ENCODE measurements at regions not wholly inside any gene's neighbourhood (a gene's known extent, or its start where the extent isn't known, plus 50 kb on each side); places are given as distances from the start of the nearest gene placed in this dataset.

DNA sequence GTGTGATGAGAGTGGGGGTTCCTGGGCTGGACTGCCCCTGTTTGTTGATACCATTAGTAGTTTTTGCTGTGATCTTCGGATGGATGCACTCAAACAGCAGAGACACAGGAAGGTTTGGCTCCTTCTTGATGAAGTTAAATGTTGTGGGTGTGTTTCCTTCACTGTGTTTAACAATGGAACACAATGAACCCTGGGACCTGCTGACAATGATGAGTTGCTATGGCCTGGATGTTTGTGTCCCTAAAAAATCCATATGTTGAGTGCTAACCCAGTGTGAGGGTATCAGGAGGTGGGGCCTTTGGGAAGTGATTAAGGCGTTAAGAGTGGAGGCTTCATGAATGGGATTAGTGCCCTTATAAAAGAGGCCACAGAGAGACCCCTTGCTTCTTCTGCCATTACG, 237.4 kb upstream of the HS6ST1 start:
- peaks cover 0 to 5% of the 10 kb centered on the region in 2 donors for H3K4me1 ChIP-seq (ENCODE audit: control insufficient read depth in 2 of 2, insufficient read depth in 2 of 2, low read length in 2 of 2)
- 99% methylated on average over 3 of the region's 3 CpGs for WGBS
- H3K36me3 ChIP-seq (ENCODE audit: control insufficient read depth in 2 of 2, insufficient read depth in 2 of 2, low read length in 1 of 2) = no peaks in the 10 kb centered on the region
- no peak for DNase-seq (ENCODE audit: low read depth in 6 of 9, low spot score in 9 of 9)
- H3K9me3 ChIP-seq (ENCODE audit: control insufficient read depth in 2 of 2, insufficient read depth in 1 of 2, low read length in 1 of 2) = peaks cover 0 to 7% of the 10 kb centered on the region in 2 donors
- H3K4me3 ChIP-seq (ENCODE audit: low read length in 2 of 2) = no peak overlapping the region
- no peaks in the 10 kb centered on the region for H3K27me3 ChIP-seq (ENCODE audit: control insufficient read depth in 2 of 2, insufficient read depth in 1 of 2, low read length in 1 of 2)
- H3K27ac ChIP-seq (ENCODE audit: low read depth in 1 of 2, low read length in 1 of 2) = no peak overlapping the region

DNA sequence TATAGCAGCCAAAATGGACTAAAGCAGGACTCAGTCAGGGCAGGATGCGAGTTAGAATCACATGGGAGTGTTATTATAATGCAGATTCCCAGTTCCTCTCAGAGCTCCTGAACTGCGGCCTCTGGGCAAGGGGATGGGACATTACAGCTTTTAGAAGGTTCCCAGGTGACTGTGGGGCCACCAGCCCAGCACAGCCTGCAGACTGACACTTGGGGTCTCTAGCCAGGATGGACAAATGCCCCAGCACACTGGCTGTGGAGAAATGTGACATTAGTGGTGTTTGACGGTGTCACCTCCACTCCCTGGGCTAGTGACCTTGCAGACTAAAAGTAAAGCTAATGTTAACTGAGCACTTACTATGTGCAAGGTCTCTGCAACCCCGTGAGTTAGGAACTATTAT, 238.0 kb upstream of the HS6ST1 start:
- H3K9me3 ChIP-seq (ENCODE audit: control insufficient read depth in 2 of 2, insufficient read depth in 1 of 2, low read length in 1 of 2) = peaks cover 0 to 7% of the 10 kb centered on the region in 2 donors
- peaks cover 0 to 5% of the 10 kb centered on the region in 2 donors for H3K4me1 ChIP-seq (ENCODE audit: control insufficient read depth in 2 of 2, insufficient read depth in 2 of 2, low read length in 2 of 2)
- DNase-seq (ENCODE audit: low read depth in 6 of 9, low spot score in 9 of 9) = no peak
- no peak overlapping the region for H3K4me3 ChIP-seq (ENCODE audit: low read length in 2 of 2)
- H3K27ac ChIP-seq (ENCODE audit: low read depth in 1 of 2, low read length in 1 of 2) = no peak overlapping the region
- H3K27me3 ChIP-seq (ENCODE audit: control insufficient read depth in 2 of 2, insufficient read depth in 1 of 2, low read length in 1 of 2) = no peaks in the 10 kb centered on the region
- H3K36me3 ChIP-seq (ENCODE audit: control insufficient read depth in 2 of 2, insufficient read depth in 2 of 2, low read length in 1 of 2) = no peaks in the 10 kb centered on the region
- 98% methylated on average over 4 of the region's 4 CpGs for WGBS

DNA sequence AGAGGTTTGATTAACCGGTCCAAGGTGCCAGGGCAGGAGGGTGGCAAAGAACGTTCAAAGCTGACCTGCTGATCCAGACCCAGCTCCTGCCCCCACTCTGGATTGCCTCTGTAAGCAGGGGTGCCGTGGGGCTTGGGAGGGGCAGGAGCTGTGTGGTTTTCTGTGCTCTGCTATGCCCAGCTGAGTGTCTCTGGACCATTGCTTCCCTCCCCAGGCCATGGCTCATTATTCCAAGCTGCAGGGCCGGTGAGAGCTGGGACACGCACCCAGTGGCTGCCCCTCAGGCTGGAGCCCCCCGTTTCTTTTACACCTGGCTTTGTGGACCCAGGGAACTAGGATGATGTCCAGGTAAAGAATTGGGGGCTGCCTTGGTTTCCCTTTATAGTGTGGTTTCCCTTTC, 238.4 kb upstream of the HS6ST1 start:
- Histone ChIP-seq H3K4me1 (ENCODE audit: control insufficient read depth in 2 of 2, insufficient read depth in 2 of 2, low read length in 2 of 2) (peaks cover 0 to 5% of the 10 kb centered on the region in 2 donors), H3K9me3 (ENCODE audit: control insufficient read depth in 2 of 2, insufficient read depth in 1 of 2, low read length in 1 of 2) (peaks cover 0 to 7% of the 10 kb centered on the region in 2 donors), H3K27ac (ENCODE audit: low read depth in 1 of 2, low read length in 1 of 2) (no peak overlapping the region), H3K4me3 (ENCODE audit: low read length in 2 of 2) (no peak overlapping the region), H3K27me3 (ENCODE audit: control insufficient read depth in 2 of 2, insufficient read depth in 1 of 2, low read length in 1 of 2) (no peaks in the 10 kb centered on the region), H3K36me3 (ENCODE audit: control insufficient read depth in 2 of 2, insufficient read depth in 2 of 2, low read length in 1 of 2) (no peaks in the 10 kb centered on the region)
- no peak for DNase-seq (ENCODE audit: low read depth in 6 of 9, low spot score in 9 of 9)
- WGBS = 98% methylated on average over 6 of the region's 6 CpGs

DNA sequence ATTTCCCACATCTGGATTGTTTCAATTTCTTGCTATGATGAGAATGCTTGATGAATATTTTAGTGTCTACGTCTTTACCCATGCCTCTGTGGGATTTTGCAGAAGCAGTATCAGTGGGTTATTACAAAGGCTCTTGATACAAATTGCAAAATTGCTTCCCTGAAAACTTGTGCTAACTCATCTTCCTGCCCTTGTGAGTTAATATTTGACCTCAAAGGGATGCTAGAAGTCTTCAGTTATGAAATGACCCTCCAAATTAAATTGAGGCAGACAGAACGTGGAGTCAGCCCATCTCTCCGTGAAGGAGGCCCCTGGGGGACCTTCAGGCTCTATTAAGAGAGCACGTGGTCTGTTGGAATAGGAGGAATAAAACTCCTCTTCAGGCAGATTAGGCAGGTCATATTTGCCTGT, 239.2 kb upstream of the HS6ST1 start:
- H3K27ac ChIP-seq (ENCODE audit: low read depth in 1 of 2, low read length in 1 of 2) = no peak overlapping the region
- 94% methylated on average over 4 of the region's 4 CpGs for WGBS

DNA sequence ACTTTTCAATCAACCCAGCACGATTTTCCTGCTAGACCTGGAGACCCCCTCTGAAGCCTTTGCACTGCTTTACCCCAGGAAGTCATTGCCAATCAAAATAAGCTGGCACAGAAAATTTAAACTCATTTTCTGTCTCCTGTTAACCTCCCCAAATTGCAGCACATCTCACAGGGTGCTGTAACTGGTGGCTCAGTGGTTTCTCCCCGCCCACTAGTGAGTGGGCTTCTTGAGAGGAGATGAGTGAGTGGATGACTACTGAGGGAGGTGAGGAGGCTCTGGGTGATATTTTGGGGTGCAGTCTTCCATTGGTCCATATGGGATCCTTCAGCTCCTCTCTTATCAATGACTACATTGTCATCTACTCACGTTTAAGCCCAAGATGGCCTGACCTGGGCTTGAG, 239.8 kb upstream of the HS6ST1 start:
- 97% methylated on average over 3 of the region's 3 CpGs for WGBS
- H3K4me1 ChIP-seq (ENCODE audit: control insufficient read depth in 2 of 2, insufficient read depth in 2 of 2, low read length in 2 of 2) = peaks cover 0 to 4% of the 10 kb centered on the region in 2 donors
- peaks cover 0 to 7% of the 10 kb centered on the region in 2 donors for H3K9me3 ChIP-seq (ENCODE audit: control insufficient read depth in 2 of 2, insufficient read depth in 1 of 2, low read length in 1 of 2)
- no peaks in the 10 kb centered on the region for H3K36me3 ChIP-seq (ENCODE audit: control insufficient read depth in 2 of 2, insufficient read depth in 2 of 2, low read length in 1 of 2)
- H3K27ac ChIP-seq (ENCODE audit: low read depth in 1 of 2, low read length in 1 of 2) = no peak overlapping the region
- no peak overlapping the region for H3K4me3 ChIP-seq (ENCODE audit: low read length in 2 of 2)
- H3K27me3 ChIP-seq (ENCODE audit: control insufficient read depth in 2 of 2, insufficient read depth in 1 of 2, low read length in 1 of 2) = no peaks in the 10 kb centered on the region
- no peak for DNase-seq (ENCODE audit: low read depth in 6 of 9, low spot score in 9 of 9)

More for the DNA sequence above, 239.2 kb upstream of the HS6ST1 start:
- DNase-seq (ENCODE audit: low read depth in 6 of 9, low spot score in 9 of 9) = no peak
- Histone ChIP-seq H3K36me3 (ENCODE audit: control insufficient read depth in 2 of 2, insufficient read depth in 2 of 2, low read length in 1 of 2) (no peaks in the 10 kb centered on the region), H3K27me3 (ENCODE audit: control insufficient read depth in 2 of 2, insufficient read depth in 1 of 2, low read length in 1 of 2) (no peaks in the 10 kb centered on the region), H3K9me3 (ENCODE audit: control insufficient read depth in 2 of 2, insufficient read depth in 1 of 2, low read length in 1 of 2) (peaks cover 0 to 7% of the 10 kb centered on the region in 2 donors), H3K4me1 (ENCODE audit: control insufficient read depth in 2 of 2, insufficient read depth in 2 of 2, low read length in 2 of 2) (peaks cover 0 to 2% of the 10 kb centered on the region in 2 donors), H3K4me3 (ENCODE audit: low read length in 2 of 2) (no peak overlapping the region)

DNA sequence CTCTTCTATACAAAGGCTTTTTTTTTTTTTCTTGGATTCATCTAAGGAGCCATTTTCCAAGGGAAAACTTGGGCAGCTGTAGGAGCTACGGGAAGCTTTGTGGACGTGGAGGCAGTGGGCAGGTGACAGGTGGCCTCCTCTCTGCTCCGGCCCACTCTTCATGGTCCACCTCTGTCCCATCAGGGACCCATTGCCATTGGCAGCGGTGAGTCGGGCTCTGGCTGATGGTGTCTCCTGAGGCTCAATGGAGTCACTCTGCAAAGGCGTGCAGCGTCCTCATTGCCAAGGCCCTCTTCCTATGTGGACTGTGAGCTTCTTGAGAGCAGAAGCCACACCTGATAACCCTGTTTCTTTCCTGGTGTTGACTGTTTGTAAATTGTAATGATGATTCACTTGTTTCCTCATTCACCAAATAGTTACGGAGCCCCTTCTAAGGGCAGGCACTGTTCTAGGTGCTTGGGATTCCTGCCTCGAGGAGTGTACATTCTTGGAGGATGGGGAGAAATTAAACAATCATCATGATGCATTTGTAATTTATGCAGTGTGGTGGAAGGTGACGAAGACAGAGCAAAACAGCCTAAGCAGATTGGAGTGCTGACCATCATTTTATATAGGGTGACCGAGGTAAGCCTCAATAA, 240.3 kb upstream of the HS6ST1 start:
- no peaks in the 10 kb centered on the region for H3K27me3 ChIP-seq (ENCODE audit: control insufficient read depth in 2 of 2, insufficient read depth in 1 of 2, low read length in 1 of 2)
- H3K9me3 ChIP-seq (ENCODE audit: control insufficient read depth in 2 of 2, insufficient read depth in 1 of 2, low read length in 1 of 2) = peaks cover 0 to 5% of the 10 kb centered on the region in 2 donors
- no peaks in the 10 kb centered on the region for H3K36me3 ChIP-seq (ENCODE audit: control insufficient read depth in 2 of 2, insufficient read depth in 2 of 2, low read length in 1 of 2)
- H3K4me3 ChIP-seq (ENCODE audit: low read length in 2 of 2) = no peak overlapping the region
- no peak for DNase-seq (ENCODE audit: low read depth in 6 of 9, low spot score in 9 of 9)
- WGBS = 98% methylated on average over 11 of the region's 11 CpGs
- no peak overlapping the region for H3K27ac ChIP-seq (ENCODE audit: low read depth in 1 of 2, low read length in 1 of 2)
- peaks cover 0 to 4% of the 10 kb centered on the region in 2 donors for H3K4me1 ChIP-seq (ENCODE audit: control insufficient read depth in 2 of 2, insufficient read depth in 2 of 2, low read length in 2 of 2)

DNA sequence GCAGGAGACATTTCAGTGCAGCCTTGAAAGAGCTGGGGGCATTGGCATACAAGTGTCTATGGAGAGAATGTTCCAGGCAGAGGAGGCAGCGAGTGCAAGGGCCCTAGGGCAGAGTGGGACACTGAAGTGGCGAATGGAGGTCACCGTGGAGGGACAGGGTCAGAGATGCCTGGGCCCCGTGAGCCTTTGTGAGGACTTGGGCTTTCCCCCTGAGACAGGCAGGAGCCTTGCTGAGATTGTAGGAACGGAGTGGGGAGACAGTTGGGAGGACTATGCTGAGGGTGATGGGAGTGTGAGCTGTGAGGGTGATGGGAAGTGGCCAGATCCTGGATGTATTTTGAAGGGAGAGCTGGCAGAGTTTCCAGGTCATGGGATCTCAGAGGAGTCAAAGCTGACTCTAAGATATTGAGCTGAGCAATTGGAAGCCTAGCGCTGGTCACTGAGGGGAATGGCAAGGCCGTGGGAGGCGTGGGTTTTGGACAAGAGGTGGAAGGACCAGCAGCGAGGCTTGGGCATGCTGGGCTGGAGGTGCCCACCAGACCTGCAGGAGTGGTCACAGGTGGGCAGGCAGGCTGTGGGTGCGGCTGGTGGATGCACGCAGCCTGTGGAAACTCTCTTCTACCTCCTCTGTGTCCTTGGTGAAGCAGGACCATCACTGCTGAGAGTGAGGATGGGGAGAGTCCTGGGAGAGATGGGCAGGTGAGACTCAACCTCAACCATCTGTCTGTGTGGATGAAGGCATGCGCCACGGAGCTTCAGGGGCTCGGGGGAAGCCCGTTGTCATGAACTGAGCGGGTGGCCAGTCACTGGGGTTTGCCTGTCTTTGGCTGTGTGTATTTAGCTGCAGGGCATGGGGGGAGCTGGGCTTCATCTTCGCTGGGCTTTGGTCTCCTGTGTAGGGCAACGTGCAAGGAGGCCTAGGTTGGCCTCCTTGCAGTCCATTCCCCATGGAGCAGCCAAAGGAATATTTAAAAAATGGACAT, 241.2 kb upstream of the HS6ST1 start:
- no peaks in the 10 kb centered on the region for H3K9me3 ChIP-seq (ENCODE audit: control insufficient read depth in 2 of 2, insufficient read depth in 1 of 2, low read length in 1 of 2)
- no peak overlapping the region for H3K4me3 ChIP-seq (ENCODE audit: low read length in 2 of 2)
- no peaks in the 10 kb centered on the region for H3K27me3 ChIP-seq (ENCODE audit: control insufficient read depth in 2 of 2, insufficient read depth in 1 of 2, low read length in 1 of 2)
- peaks cover 0 to 4% of the 10 kb centered on the region in 2 donors for H3K4me1 ChIP-seq (ENCODE audit: control insufficient read depth in 2 of 2, insufficient read depth in 2 of 2, low read length in 2 of 2)
- DNase-seq (ENCODE audit: low read depth in 6 of 9, low spot score in 9 of 9) = no peak
- no peak overlapping the region for H3K27ac ChIP-seq (ENCODE audit: low read depth in 1 of 2, low read length in 1 of 2)
- 97% methylated on average over 18 of the region's 18 CpGs for WGBS
- no peaks in the 10 kb centered on the region for H3K36me3 ChIP-seq (ENCODE audit: control insufficient read depth in 2 of 2, insufficient read depth in 2 of 2, low read length in 1 of 2)

DNA sequence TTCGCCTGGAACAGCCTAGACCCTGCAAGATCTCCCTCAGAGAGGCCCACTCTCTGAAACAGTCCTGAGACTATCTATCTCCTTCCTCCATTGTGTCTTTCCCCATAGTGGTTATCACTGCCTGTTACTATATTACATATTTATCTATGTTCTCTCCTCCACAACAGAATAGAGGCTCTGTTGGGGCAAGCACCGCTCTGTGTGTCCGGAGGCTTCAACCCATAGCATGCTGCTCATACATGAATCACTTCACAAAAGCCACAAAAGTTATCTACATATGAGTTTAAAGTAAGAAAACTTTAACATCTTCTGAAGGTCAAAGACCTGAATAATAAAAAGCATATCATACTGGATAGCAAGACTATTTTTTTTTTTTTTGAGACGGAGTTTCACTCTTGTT, 242.1 kb upstream of the HS6ST1 start:
- no peak for DNase-seq (ENCODE audit: low read depth in 6 of 9, low spot score in 9 of 9)
- Histone ChIP-seq H3K4me3 (ENCODE audit: low read length in 2 of 2) (no peak overlapping the region), H3K9me3 (ENCODE audit: control insufficient read depth in 2 of 2, insufficient read depth in 1 of 2, low read length in 1 of 2) (no peaks in the 10 kb centered on the region), H3K4me1 (ENCODE audit: control insufficient read depth in 2 of 2, insufficient read depth in 2 of 2, low read length in 2 of 2) (peaks cover 0 to 4% of the 10 kb centered on the region in 2 donors), H3K36me3 (ENCODE audit: control insufficient read depth in 2 of 2, insufficient read depth in 2 of 2, low read length in 1 of 2) (no peaks in the 10 kb centered on the region), H3K27me3 (ENCODE audit: control insufficient read depth in 2 of 2, insufficient read depth in 1 of 2, low read length in 1 of 2) (no peaks in the 10 kb centered on the region), H3K27ac (ENCODE audit: low read depth in 1 of 2, low read length in 1 of 2) (no peak overlapping the region)
- 98% methylated on average over 4 of the region's 4 CpGs for WGBS

Measured in thymus (tissue), 11 donors.